ENCODE measurements at regions not wholly inside any gene's neighbourhood (a gene's known extent, or its start where the extent isn't known, plus 50 kb on each side); places are given as distances from the start of the nearest gene placed in this dataset.

DNA sequence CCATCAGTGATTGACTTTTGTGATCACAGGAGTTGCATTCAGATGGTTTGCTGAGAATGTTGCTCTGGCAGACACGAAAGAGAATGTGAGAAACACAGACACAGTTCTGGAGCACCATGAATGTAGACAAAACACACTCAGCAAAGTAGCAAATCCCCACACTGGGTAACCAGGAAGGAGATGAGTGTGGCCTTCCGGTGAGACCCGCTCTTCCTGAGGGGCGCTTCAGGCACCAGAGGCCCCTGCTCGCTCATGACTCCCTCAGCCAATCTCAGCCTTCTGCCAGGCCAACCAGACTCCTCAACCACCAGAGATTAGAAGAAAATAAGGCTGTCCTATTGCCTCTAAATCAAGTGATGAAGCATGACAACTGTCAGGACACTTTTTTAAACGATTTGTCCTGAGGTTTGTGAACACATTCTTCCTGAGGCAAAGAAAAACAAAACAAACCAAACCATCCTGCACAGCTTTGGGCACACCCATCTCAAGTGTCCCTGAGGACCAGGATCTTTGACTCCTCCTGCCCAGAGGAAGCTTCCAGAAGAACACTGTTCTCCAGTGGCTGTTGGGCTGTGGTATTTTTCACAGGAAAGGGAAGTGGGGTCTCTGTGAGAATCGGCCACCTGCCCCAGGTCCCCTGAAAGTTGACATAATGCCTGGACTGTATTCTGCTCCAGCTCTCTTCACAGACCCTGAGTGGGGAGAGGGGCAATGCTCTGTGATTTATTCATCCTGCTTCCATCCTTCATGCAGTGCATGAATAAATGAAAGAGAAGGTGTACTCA is 152.8 kb downstream of the BCL11A start:
- DNase-seq (ENCODE audit: low read depth) = no peak

DNA sequence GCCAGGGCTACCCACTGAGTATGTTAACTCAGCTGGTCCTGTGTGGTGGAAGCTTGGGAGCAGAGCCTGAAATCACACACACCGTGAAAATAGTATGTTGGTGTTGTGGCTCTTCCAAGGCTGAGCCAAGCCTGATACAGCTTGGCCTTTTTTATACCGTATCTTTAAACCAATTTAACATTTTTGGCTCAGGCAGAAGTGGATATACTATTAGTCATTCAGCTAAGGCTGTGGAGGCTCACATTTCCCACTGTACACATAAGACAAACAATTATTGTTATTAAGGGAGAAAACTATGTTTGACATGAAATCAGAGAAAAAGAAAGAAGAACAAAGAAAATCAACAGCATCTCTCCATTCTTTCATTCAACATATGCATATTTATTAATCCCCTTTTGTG is 159.0 kb downstream of the BCL11A start:
- no peak for DNase-seq (ENCODE audit: low read depth)

DNA sequence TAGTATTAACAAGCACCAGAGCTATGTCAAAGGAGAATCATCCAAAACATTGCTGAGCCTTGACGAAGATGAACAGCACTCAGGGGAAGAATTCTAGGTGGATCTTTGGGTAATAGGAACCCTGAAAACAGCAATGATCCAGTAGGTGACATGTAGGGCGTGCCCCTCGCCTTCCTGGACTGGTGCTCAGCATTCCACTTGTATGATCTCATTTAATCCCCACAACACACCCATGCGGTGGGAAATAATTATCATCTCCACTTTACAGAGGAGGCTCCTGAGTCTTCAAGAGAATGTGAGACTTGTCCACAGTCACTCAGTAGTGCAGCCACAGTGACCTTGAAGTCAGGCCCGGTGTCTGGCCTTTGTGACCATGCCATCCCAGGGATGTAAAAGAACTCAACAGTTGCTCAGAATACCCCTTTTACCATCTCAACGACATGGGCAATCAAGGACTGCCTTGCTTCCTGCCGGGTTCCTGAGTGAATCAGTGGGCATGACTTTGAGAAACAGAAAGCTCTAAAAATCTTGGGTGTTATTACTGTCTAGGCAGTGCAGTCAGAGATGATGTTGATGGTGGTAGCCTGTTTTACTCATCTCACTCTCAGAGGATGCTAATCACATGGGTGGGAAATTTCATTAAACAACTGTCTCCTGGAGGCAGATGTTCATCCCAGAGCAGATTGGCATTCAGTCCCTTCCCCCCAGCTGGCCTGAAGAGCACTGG is 161.6 kb downstream of the BCL11A start:
- no peak for DNase-seq (ENCODE audit: low read depth)

DNA sequence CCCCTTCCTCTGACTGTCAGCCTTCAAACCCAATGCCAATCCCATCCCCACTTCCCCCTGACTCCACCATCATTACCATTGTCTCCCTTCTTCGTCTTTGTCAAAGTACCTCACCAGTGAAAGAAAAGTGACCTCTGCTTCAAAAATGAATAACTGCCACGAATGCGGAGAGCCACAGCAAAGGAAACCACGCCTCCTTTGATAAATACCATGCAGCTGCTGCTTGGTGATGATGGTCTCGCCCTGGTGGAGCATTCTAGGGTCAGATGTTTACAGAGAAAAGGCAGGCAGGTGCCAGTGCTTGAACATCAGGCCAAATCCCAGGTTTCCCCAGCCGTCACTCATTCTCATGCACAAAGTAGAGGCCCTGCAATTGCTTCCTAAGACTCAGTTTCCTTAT is 162.2 kb downstream of the BCL11A start:
- no peak for DNase-seq (ENCODE audit: low read depth)

DNA sequence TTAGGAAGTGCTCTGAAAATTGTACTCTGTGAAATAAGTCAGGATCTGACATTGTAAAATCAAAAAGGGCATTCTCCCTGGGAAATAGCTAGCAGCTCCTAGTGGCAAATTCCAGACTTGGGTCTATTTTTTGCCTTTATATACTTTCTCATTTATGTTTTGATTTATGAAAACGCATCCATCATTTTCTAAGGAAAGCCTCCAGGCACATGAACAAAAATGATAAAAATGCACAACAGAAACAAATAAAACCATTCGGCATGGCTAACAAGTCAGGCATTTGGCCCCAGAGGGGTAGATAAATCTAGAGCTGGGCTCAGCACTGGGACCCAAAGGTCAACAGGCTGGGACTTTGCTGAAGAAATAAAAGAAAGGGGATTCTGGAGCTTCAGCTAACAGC is 167.0 kb downstream of the BCL11A start:
- DNase-seq (ENCODE audit: low read depth) = no peak

DNA sequence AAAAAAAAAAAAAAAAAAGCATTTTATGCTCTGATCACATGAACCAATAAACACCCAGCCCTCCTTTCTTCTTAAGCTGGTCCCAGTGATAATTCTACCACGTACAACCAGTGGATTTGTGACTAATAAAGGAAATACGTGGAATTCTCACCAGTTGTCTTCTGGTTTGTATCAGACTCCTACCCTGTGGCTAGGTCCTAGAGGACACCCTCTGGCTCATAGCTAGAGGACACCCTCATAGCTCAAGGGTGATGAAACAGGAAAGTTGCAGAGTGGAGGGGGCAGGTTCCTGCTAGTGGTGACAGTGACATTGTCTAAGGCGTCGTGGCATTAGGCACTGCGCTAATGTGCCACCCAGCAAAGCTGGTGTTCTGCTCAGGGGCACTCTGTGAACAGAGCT is 167.8 kb downstream of the BCL11A start:
- no peak for DNase-seq (ENCODE audit: low read depth)

DNA sequence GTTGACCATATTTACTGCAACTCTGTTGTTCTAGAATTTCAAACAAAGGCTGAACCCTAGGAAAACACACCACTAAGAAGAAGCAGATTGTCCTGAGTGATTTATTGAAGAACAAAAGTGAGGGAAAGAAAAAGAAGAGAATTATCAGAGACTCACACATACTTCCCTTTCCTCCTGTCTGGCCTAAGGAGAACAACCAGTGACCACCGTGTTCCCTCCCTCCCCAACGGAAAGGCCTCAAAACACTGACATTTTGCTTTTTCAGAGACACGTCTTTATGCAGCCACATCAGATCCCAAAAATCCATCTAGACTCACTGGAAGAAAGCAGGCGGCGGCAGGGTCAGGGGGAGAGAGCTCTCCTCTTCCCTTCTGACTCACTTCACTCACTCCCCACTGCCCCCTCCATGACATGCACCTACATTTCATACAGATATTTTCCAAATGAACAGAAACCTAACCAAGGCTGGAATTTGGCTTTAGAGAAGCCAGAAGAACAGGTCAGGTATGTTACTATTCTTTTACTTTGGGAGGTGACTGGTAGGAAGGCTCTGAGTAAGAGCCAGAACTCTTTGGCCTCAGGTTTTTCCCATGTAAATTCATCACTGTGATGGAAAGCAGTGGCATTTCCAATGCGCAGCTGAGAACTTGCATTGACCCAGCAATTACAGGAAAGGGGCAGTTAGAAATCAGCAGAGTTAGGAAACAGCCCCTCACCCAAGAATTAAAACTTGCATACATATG is 169.9 kb downstream of the BCL11A start:
- no peak for DNase-seq (ENCODE audit: low read depth)

DNA sequence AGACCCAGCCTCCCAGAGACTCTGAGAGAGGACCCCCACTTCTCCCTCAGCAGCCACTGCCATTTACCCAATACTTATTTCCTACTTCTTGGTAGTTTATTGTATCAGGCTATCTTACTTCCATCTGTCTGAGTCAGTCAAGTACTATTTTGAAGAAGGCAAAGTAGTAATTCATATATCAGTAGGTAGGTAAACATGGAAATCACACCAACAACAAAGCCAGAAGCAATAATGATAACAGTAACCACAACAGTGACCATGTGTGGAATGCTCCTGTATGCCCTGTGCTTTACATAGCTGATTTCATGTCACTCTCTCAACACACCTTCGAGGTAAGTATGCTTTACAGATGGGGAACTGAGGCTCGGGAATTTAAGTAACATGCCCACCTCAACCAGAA is 173.0 kb downstream of the BCL11A start:
- no peak for DNase-seq (ENCODE audit: low read depth)

DNA sequence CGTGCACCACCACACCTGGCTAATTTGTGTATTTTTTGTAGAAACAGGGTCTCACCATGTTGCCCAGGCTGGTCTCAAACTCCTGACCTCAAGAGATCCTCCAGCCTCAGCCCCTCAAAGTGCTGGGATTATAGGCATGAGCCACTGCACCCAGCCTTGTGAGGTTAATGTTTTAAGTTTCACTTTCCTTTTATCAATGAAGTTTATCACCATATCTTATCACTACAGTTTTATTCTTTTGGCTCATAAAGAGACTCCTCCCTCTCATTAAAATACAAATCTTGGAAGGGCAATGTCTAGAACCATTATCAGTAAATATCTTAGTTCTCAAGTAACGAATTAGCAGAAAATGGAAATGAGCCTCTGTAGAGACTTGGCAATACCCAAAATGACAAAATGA is 173.8 kb downstream of the BCL11A start:
- no peak for DNase-seq (ENCODE audit: low read depth)

DNA sequence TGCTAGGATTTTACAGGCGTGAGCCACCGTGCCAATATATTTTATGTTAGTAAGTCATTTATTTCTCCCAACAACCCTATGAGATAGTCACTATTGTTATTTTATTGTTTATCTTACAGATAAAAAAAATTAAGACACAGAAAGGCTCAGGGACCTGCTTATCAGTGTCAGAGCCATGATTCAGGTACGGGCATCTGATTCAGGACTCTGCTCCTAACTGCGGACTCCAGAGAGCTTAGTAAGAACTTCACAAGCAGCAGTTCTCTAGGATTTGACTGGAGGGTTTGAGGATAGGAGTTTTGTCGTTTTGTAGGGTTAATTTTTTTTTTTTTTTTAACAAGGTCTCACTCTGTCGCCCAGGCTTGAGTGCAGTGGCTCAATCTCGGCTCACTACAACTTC is 174.2 kb downstream of the BCL11A start:
- no peak for DNase-seq (ENCODE audit: low read depth)

DNA sequence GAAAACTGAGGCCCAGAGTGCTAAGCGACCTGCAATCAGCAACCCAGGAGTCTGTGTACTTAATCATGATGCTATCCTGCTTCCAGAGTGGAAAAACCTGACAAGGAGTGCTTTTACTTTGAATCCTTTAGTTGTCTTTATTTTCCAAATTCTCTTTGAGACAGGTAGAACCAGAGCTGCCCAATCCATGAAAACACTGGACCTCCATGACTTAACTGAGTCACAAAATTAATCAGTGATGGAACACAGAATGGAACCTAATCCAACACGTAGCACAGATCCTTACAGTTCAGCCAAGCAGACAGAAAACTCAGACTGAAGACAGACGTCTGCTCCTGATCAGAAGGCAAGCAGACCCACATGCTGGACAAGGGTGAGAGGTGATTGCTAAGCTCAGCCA is 175.6 kb downstream of the BCL11A start:
- no peak for DNase-seq (ENCODE audit: low read depth)

DNA sequence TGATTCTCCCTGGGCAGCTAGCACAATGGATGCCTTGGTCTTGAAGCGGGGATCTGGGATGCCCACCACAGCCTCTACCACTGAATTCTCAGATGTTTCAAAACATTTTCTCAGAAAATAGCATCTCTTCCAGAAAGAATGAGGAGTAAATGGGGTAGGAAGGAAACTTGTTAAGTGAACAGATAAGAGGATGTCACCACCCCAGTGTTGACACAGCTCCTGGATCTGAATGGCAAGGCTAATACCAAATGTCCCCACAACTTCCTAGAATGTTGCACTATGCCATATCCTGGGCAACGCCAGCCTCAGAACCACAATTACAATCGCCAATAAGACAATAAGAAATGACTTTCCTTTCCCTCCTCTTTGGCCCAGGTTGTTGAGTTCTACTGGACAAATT is 177.2 kb downstream of the BCL11A start:
- DNase-seq (ENCODE audit: low read depth) = no peak

DNA sequence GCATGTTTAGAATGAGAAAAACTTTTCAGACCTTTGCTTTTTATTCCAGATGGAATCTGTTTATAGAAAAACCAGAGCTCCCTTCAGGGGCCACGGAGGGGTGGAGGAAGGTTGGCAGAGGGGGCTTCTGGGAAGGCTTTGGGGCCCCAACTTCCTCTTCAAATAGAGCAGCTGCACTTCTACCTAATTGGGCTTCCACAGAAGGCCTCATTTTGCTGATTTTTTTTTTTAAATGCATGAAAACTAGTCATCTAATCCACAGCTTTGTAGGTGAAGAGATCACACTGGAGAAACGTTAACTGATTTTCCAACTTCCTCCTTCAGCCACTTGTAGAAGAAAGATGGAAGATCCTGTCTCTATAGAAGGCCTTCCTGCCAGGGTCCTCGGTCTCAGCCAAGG is 181.8 kb downstream of the BCL11A start:
- DNase-seq (ENCODE audit: low read depth) = no peak

DNA sequence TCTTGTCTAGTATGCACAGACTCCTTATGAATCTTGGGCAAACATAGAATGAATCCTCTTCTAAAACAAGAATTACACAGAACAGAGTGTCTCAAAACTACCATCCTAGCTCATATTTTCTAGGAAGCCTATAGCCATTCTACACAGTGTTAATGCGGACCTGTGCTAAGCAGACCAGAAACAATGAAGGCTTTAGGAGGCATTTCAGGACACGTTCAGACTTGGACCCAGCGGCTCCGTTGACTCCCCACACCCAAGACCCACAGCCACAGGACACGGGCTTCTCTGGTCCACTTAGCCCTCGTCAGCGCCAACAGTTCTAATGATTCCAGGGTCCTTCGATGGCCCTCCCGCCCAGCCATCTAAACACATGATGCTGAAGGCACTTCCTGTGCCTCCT is 182.2 kb downstream of the BCL11A start:
- no peak for DNase-seq (ENCODE audit: low read depth)

DNA sequence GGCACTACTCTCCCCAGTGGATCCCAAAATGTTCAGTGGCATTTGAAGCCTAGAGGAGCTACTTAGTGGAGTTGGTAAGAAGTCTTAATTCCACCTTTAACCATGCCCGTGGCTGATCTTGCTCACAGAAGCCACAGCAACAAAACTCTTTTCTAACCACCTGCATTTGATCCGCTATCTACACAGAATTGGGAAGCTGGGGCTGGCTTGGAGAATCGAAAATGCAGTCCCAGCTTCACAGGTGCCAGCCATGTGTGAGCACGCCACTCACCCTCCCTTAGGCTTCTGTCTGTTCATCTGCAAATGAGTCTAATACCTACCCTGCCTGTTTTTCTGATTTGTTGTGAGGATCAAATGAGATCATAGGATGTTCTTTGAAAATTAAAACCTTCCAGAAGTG is 182.6 kb downstream of the BCL11A start:
- DNase-seq (ENCODE audit: low read depth) = no peak

DNA sequence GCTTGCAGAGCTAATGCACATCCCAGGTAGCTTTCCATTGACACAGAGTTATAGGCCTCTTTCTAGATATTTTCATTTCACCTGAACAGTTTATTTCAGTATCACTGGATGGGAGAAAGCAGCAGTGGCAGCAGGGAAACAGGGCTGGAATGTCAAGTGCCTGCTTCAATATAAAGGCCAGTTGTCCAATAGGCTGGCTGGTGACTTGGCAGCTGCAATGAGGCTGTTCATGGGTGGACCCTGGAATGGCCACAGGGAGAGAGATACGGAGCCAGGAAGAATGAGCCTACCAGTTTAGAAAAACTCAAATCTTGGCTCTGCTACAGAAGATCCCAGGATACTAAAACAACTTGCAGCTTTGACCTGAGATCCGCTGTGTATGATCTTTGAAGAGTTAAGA is 185.0 kb downstream of the BCL11A start:
- DNase-seq (ENCODE audit: low read depth) = no peak

DNA sequence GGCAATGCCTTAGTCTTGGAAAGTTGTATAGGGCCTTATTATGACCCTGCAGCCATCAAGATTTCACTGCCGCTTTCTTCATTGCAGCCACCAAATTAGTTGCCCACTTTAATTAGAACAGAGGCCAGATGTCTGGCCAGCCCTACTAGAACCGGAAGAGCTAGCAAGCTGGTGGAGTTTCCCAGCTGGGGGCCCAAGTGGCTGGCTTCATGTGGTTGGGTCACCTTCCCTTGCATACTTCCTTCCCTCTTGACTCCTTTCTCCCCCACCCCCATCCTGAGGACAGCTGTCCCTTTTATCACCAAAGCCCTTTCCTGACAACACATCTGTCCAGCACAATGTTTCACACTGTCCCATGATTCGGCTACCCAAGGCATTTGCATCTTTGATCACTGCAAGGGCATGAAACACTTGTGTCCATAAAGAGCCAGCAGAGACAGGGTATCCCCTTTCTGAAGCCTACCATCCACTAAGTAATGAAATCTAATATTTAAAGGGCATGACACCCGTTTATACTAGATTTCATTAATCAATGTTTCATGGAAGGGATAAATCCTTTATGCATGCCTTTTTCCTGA is 187.2 kb downstream of the BCL11A start:
- no peak for DNase-seq (ENCODE audit: low read depth)

DNA sequence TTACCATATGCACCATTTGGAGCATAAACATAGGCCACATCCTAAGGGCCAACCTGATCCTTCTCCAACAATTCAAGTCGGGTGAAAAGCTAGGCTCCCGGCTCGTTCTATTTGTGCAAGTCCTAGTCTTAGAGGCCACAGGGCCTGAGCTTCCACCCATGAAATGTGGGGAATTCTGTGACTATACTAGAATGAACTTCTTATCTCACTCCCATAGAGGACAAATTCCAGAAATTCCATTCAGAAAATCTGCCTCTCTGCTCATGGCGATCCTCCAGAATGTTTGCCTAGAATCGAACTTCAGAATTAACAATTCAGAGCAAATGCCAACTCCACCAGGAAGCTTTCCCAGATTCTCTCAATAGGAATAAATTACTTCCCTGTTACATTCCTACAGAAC is 187.9 kb downstream of the BCL11A start:
- no peak for DNase-seq (ENCODE audit: low read depth)

DNA sequence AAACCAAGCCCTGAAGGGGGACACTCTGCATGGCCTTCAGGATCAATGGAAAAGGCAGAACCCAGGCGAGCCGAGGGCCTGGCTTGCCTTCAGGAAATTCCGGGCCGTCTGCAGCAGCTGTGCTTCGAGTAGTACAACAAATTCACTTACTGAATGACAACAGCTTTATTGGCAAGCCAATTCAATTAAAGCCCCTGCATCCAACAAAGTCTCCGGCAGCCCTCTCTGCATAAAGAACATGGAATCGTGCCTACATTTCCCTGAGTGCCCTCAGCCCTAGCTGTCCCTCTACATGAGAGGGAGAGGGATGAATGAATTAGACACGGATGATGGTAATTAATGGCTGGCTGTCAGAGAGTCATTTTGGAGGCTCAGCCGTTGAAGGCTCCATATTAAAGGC is 189.0 kb downstream of the BCL11A start:
- DNase-seq (ENCODE audit: low read depth) = no peak

DNA sequence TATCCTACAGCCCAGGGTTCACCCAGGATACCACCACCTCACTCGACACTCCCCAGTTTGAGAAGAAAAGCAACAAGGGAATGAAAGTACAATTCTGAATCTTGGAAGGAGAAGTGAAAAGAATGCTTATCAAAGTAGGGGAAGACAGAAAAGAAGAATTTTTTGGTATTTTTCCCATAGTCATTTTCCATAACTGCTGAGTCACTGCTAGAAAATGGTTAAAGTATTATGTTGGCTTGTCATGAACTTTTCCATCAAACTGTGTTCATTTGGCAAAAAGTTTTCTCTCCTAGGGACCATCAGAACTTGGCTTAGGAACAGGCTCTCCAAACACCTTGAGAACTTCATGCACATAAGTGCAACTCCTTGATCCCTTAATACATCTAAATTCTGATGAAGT is 192.0 kb downstream of the BCL11A start:
- DNase-seq (ENCODE audit: low read depth) = no peak

DNA sequence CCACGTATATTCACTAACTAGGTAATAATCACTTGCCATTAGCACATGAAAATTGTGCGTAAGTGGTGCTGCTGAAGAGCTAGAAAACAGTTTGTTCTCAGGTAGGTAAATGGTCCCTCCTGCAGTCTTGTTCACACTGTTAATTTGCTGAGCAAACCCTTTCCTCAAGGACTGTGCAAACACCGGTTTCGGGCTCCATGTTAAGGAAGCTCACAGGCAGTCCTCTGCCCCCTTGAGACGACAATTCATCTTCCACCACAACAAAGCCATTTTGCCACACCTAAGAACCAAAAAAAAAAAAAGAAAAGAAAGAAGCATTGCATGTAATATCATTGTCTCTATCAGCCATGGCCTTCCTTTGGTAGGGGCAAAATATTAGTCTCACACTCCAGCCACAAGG is 193.9 kb downstream of the BCL11A start:
- DNase-seq (ENCODE audit: low read depth) = no peak

DNA sequence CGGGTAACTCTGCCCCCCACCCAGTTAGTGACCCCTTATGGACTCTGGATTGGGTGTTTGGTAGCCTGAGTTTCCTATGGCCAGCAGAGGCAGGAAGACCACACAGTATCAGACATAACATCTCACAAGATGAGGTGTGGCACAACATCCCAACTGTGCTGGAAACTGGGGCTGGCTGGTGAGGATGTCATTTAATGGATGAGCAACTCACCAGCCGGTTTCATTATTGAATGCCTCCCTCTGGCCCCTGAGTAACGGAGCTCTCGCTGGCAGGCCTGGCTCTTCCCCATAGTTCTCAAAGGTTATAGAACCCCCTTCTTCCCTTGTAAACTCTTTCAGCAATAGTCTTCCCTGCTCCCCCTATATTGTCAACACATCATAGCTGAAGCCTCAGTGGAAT is 195.0 kb downstream of the BCL11A start:
- no peak for DNase-seq (ENCODE audit: low read depth)

DNA sequence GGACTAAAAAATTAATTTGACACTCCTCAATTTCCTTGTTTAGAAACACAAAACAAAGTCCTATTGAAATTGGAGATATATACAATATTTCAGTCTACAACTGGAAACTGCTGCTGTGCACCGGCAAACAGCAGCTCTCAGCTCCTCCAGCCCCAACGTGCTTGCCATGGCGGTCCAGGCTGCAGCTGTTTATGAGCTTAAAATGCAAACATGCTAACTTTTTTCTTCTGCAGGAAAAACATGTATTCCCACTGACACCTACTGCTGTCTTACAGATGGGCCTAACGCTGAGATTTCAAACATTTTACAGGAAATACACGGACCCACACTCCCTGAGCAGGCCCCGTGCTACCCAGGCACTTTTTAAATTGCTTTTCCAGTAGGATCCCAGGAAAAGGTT is 195.5 kb downstream of the BCL11A start:
- DNase-seq (ENCODE audit: low read depth) = no peak

Measured in stimulated activated CD8-positive, alpha-beta memory T cell treated with anti-CD3 and anti-CD28 coated beads, Interleukin-12 subunit alpha, Interleukin-12 subunit beta, amount 100 ng/mL, for 4 hours (primary cell).